PFSK-1 (cell line): ENCODE measurements at regions not wholly inside any gene's neighbourhood (a gene's known extent, or its start where the extent isn't known, plus 50 kb on each side); places are given as distances from the start of the nearest gene placed in this dataset.

Experiments
- FOXP2 ChIP-seq: optimal IDR thresholded peaks from 2 replicates; pipeline ENCODE3; 2011; ENCODE audit warnings: borderline replicate concordance, control low read depth, inconsistent platforms; ENCODE audit not compliant: insufficient read depth; ENCODE audit errors: extremely low read length, extremely low read depth
- POLR2AphosphoS5 ChIP-seq: IDR thresholded peaks from 2 replicates; pipeline ENCODE4 v1.6.1; 2012; ENCODE audit warnings: low read depth, mild to moderate bottlenecking, control low read depth, low read length, moderate library complexity
- REST ChIP-seq, 2 experiments: IDR thresholded peaks; 2 replicates each; pipeline versions ENCODE4 v1.6.1 to v1.8.0; 2011 to 2012; ENCODE audit warnings: low read depth in 2 of 2, low read length in 2 of 2, control low read depth in 1 of 2, inconsistent platforms in 1 of 2, mild to moderate bottlenecking in 1 of 2, moderate library complexity in 1 of 2; ENCODE audit not compliant: insufficient read depth in 1 of 2
- SIN3A ChIP-seq: IDR thresholded peaks from 2 replicates; pipeline ENCODE4 v1.6.1; 2012; ENCODE audit warnings: mild to moderate bottlenecking, low read length, moderate library complexity, borderline replicate concordance; ENCODE audit not compliant: insufficient read depth
- TAF1 ChIP-seq: IDR thresholded peaks from 2 replicates; pipeline ENCODE4 v1.6.1; 2012; ENCODE audit warnings: low read length, control low read depth, borderline replicate concordance; ENCODE audit not compliant: insufficient read depth

GRCh38 chr15:53072077-53072476 is 281.9 kb upstream of the ONECUT1 start:
- TF ChIP-seq POLR2AphosphoS5: no peak
- TF ChIP-seq TAF1: no peak
- peak; percentile 93 to 98 for TF ChIP-seq REST (IDR thresholded peaks at IDR 0.05; ENCODE audit: insufficient read depth in 1 of 2, low read depth in 2 of 2, low read length in 2 of 2)
- no peak for TF ChIP-seq SIN3A
- no peak for TF ChIP-seq FOXP2

- TF ChIP-seq TAF1 (no peak), SIN3A (no peak), FOXP2 (no peak), REST (IDR thresholded peaks at IDR 0.05; ENCODE audit: insufficient read depth in 1 of 2, low read depth in 2 of 2, low read length in 2 of 2) (no peak), POLR2AphosphoS5 (no peak)
Observed at GRCh38 chr15:53068636-53069035, 278.5 kb upstream of the ONECUT1 start.

- no peak for TF ChIP-seq SIN3A
- no peak for TF ChIP-seq POLR2AphosphoS5
- no peak for TF ChIP-seq FOXP2
- no peak for TF ChIP-seq TAF1
- TF ChIP-seq REST (IDR thresholded peaks at IDR 0.05; ENCODE audit: insufficient read depth in 1 of 2, low read depth in 2 of 2, low read length in 2 of 2): no peak
Observed at GRCh38 chr15:53059273-53060043, 269.3 kb upstream of the ONECUT1 start.

GRCh38 chr15:53046153-53046790 is 256.1 kb upstream of the ONECUT1 start:
- TF ChIP-seq FOXP2: no peak
- TF ChIP-seq POLR2AphosphoS5: no peak
- no peak for TF ChIP-seq TAF1
- no peak for TF ChIP-seq REST (IDR thresholded peaks at IDR 0.05; ENCODE audit: insufficient read depth in 1 of 2, low read depth in 2 of 2, low read length in 2 of 2)
- no peak for TF ChIP-seq SIN3A
